ENCODE measurements at regions not wholly inside any gene's neighbourhood (a gene's known extent, or its start where the extent isn't known, plus 50 kb on each side); places are given as distances from the start of the nearest gene placed in this dataset.

DNA sequence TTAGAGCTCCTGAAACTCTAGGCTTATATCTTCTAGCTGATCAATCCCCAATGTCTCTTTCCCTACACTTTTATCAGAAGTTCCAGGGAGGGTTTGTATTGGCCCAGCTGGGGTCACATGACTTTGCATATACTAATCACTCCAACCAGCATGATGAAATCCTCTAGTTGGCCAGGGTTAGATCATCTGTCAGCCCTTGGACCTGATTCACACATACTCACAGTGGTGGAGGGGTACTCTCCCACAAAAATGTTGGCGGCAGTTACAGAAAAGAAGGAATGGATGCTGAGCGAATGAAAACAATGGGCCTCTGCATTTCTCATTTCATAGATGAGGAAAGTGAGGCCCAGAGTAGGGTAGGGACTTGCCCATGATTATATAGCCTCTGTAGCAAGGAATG lies 151.1 kb downstream of the PJA1 start:
- Histone ChIP-seq H3K4ac (ENCODE audit: low read depth in 1 of 2, low read length in 2 of 2) (no peak overlapping the region), H3K4me1 (ENCODE audit: control insufficient read depth, insufficient read depth, low read depth, low read length) (peaks cover 2% of the 10 kb centered on the region), H3K9ac (ENCODE audit: low read length) (no peak overlapping the region), H3K27me3 (ENCODE audit: control insufficient read depth in 1 of 2, insufficient read depth in 1 of 2, low read length in 2 of 2) (peaks cover 0 to 67% of the 10 kb centered on the region in 2 experiments), H3K79me1 (replicated peaks; ENCODE audit: low read length, poor library complexity, severe bottlenecking) (no peaks in the 10 kb centered on the region), H3K9me3 (ENCODE audit: control insufficient read depth, low read length) (peaks cover 39% of the 10 kb centered on the region), H2BK120ac (ENCODE audit: low read depth, low read length) (no peak overlapping the region), H2AK5ac (ENCODE audit: low read length, severe bottlenecking) (no peak overlapping the region), H2AFZ (ENCODE audit: low read depth, low read length) (no peak overlapping the region), H4K91ac (ENCODE audit: low read length) (no peak overlapping the region), H3K18ac (ENCODE audit: low read depth in 1 of 2, low read length in 2 of 2) (no peak overlapping the region), H3K4me2 (ENCODE audit: low read length, poor library complexity, severe bottlenecking) (no peak overlapping the region), H2BK5ac (ENCODE audit: low read depth, low read length, poor library complexity, severe bottlenecking) (no peak overlapping the region), H3K36me3 (ENCODE audit: control insufficient read depth in 1 of 2, insufficient read depth in 2 of 2, low read depth in 1 of 2, low read length in 2 of 2) (no peaks in the 10 kb centered on the region), H3K14ac (ENCODE audit: low read length in 2 of 2) (no peak overlapping the region), H3K4me3 (ENCODE audit: insufficient read depth in 1 of 2, low read depth in 1 of 2, low read length in 2 of 2) (no peak overlapping the region), H3K27ac (ENCODE audit: low read length, poor library complexity, severe bottlenecking) (no peak overlapping the region), H3K23ac (ENCODE audit: low read length in 2 of 2) (no peak overlapping the region), H2BK12ac (ENCODE audit: low read length in 2 of 2) (no peak overlapping the region), H2BK15ac (ENCODE audit: low read depth, poor library complexity, severe bottlenecking) (no peak overlapping the region), H4K8ac (ENCODE audit: low read length) (no peak overlapping the region)
- DNase-seq: peak; percentile 8
- WGBS: 96% methylated on average over 2 of the region's 2 CpGs

DNA sequence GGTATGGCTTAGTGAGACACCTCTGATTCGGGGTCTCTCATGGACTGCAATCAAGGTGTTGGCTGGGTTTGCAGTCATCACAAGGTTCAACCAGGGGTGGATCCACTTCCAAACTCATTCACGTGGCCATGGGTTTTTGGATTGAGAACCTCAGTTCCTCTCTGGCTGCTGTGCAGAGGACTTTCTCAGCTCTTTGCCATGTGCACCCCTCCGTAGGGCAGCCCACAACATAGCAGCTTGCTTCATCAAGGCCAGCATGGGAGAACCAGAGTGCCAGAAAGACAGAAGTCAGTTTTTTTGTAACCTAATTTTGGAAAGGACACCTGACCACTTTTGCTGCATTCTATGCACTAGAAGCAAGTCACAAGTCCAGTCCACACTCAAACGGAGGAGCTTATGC lies 154.9 kb downstream of the PJA1 start:
- Histone ChIP-seq H2BK120ac (ENCODE audit: low read depth, low read length) (no peak overlapping the region), H3K27me3 (ENCODE audit: control insufficient read depth in 1 of 2, insufficient read depth in 1 of 2, low read length in 2 of 2) (peaks cover 0 to 49% of the 10 kb centered on the region in 2 experiments), H3K9ac (ENCODE audit: low read length) (no peak overlapping the region), H3K23ac (ENCODE audit: low read length in 2 of 2) (no peak overlapping the region), H3K18ac (ENCODE audit: low read depth in 1 of 2, low read length in 2 of 2) (no peak overlapping the region), H3K4me2 (ENCODE audit: low read length, poor library complexity, severe bottlenecking) (no peak overlapping the region), H4K91ac (ENCODE audit: low read length) (no peak overlapping the region), H2AK5ac (ENCODE audit: low read length, severe bottlenecking) (no peak overlapping the region), H2AFZ (ENCODE audit: low read depth, low read length) (no peak overlapping the region), H3K4me3 (ENCODE audit: insufficient read depth in 1 of 2, low read depth in 1 of 2, low read length in 2 of 2) (no peak overlapping the region), H2BK12ac (ENCODE audit: low read length in 2 of 2) (no peak overlapping the region), H3K9me3 (ENCODE audit: control insufficient read depth, low read length) (peaks cover 50% of the 10 kb centered on the region), H3K36me3 (ENCODE audit: control insufficient read depth in 1 of 2, insufficient read depth in 2 of 2, low read depth in 1 of 2, low read length in 2 of 2) (no peaks in the 10 kb centered on the region), H3K79me1 (replicated peaks; ENCODE audit: low read length, poor library complexity, severe bottlenecking) (no peaks in the 10 kb centered on the region), H3K4ac (ENCODE audit: low read depth in 1 of 2, low read length in 2 of 2) (no peak overlapping the region), H3K27ac (ENCODE audit: low read length, poor library complexity, severe bottlenecking) (no peak overlapping the region), H3K14ac (ENCODE audit: low read length in 2 of 2) (no peak overlapping the region), H2BK15ac (ENCODE audit: low read depth, poor library complexity, severe bottlenecking) (no peak overlapping the region), H3K4me1 (ENCODE audit: control insufficient read depth, insufficient read depth, low read depth, low read length) (no peaks in the 10 kb centered on the region), H2BK5ac (ENCODE audit: low read depth, low read length, poor library complexity, severe bottlenecking) (no peak overlapping the region), H4K8ac (ENCODE audit: low read length) (no peak overlapping the region)
- no peak for DNase-seq
- 80% methylated on average over 3 of the region's 4 CpGs for WGBS

DNA sequence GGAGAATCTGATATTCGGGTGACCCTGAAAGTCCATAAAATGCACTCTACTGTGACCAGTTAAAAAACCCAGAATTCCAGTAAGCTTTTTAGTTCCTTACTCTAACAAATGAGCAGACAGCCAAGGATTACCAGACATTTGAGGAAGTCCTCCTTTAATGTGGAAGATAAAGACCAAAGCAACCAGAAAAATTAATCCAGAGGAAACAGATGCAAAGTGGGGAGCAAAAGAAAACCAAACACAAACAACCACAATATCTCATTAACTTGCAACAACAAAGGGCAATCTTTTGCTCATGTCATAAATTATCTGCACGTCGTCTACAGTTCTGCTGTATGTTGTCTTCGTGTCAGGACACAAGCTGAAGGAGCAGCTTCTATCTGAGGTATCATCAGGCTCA lies 164.4 kb downstream of the PJA1 start:
- Histone ChIP-seq H2AK5ac (ENCODE audit: low read length, severe bottlenecking) (no peak overlapping the region), H2BK120ac (ENCODE audit: low read depth, low read length) (no peak overlapping the region), H2BK12ac (ENCODE audit: low read length in 2 of 2) (no peak overlapping the region), H3K27ac (ENCODE audit: low read length, poor library complexity, severe bottlenecking) (no peak overlapping the region), H3K4me2 (ENCODE audit: low read length, poor library complexity, severe bottlenecking) (no peak overlapping the region), H3K4me1 (ENCODE audit: control insufficient read depth, insufficient read depth, low read depth, low read length) (peaks cover 3% of the 10 kb centered on the region), H3K23ac (ENCODE audit: low read length in 2 of 2) (no peak overlapping the region), H3K79me1 (replicated peaks; ENCODE audit: low read length, poor library complexity, severe bottlenecking) (no peaks in the 10 kb centered on the region), H2AFZ (ENCODE audit: low read depth, low read length) (no peak overlapping the region), H3K14ac (ENCODE audit: low read length in 2 of 2) (no peak overlapping the region), H3K9ac (ENCODE audit: low read length) (no peak overlapping the region), H2BK15ac (ENCODE audit: low read depth, poor library complexity, severe bottlenecking) (no peak overlapping the region), H3K4me3 (ENCODE audit: insufficient read depth in 1 of 2, low read depth in 1 of 2, low read length in 2 of 2) (no peak overlapping the region), H3K18ac (ENCODE audit: low read depth in 1 of 2, low read length in 2 of 2) (no peak overlapping the region), H3K36me3 (ENCODE audit: control insufficient read depth in 1 of 2, insufficient read depth in 2 of 2, low read depth in 1 of 2, low read length in 2 of 2) (no peaks in the 10 kb centered on the region), H3K4ac (ENCODE audit: low read depth in 1 of 2, low read length in 2 of 2) (no peak overlapping the region), H3K27me3 (ENCODE audit: control insufficient read depth in 1 of 2, insufficient read depth in 1 of 2, low read length in 2 of 2) (peaks cover 0 to 61% of the 10 kb centered on the region in 2 experiments), H4K8ac (ENCODE audit: low read length) (no peak overlapping the region), H2BK5ac (ENCODE audit: low read depth, low read length, poor library complexity, severe bottlenecking) (no peak overlapping the region), H3K9me3 (ENCODE audit: control insufficient read depth, low read length) (peaks cover 8% of the 10 kb centered on the region), H4K91ac (ENCODE audit: low read length) (no peak overlapping the region)
- WGBS: no CpG with 5 or more reads among the region's 4 CpGs
- no peak for DNase-seq

DNA sequence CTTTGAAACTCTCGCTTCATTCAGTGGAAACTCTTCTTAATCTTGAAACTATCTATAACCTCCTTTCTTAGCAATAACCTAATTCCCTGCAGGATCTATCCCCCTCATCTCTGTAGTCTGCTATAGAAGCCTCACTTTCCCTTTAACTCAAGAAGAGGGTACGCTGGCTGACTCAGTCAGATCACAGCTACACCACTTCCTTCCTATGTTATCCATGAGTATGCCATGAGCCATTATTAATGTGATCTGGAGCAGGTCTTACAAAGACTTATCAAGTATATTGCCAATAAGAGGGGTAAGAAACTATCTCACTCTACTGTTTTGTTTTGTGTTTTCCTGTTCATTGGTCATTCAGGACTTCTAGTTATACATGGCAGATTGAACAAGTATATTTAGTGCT lies 165.3 kb downstream of the PJA1 start:
- Histone ChIP-seq H3K4me1 (ENCODE audit: control insufficient read depth, insufficient read depth, low read depth, low read length) (peaks cover 3% of the 10 kb centered on the region), H2BK15ac (ENCODE audit: low read depth, poor library complexity, severe bottlenecking) (no peak overlapping the region), H3K79me1 (replicated peaks; ENCODE audit: low read length, poor library complexity, severe bottlenecking) (no peaks in the 10 kb centered on the region), H3K4me3 (ENCODE audit: insufficient read depth in 1 of 2, low read depth in 1 of 2, low read length in 2 of 2) (no peak overlapping the region), H3K14ac (ENCODE audit: low read length in 2 of 2) (no peak overlapping the region), H3K27me3 (ENCODE audit: control insufficient read depth in 1 of 2, insufficient read depth in 1 of 2, low read length in 2 of 2) (peaks cover 0 to 60% of the 10 kb centered on the region in 2 experiments), H3K18ac (ENCODE audit: low read depth in 1 of 2, low read length in 2 of 2) (no peak overlapping the region), H3K4ac (ENCODE audit: low read depth in 1 of 2, low read length in 2 of 2) (no peak overlapping the region), H3K9ac (ENCODE audit: low read length) (no peak overlapping the region), H3K4me2 (ENCODE audit: low read length, poor library complexity, severe bottlenecking) (no peak overlapping the region), H4K91ac (ENCODE audit: low read length) (no peak overlapping the region), H2AFZ (ENCODE audit: low read depth, low read length) (no peak overlapping the region), H3K9me3 (ENCODE audit: control insufficient read depth, low read length) (peaks cover under 1% of the 10 kb centered on the region), H3K36me3 (ENCODE audit: control insufficient read depth in 1 of 2, insufficient read depth in 2 of 2, low read depth in 1 of 2, low read length in 2 of 2) (no peaks in the 10 kb centered on the region), H2BK12ac (ENCODE audit: low read length in 2 of 2) (no peak overlapping the region), H4K8ac (ENCODE audit: low read length) (no peak overlapping the region), H2AK5ac (ENCODE audit: low read length, severe bottlenecking) (no peak overlapping the region), H2BK120ac (ENCODE audit: low read depth, low read length) (no peak overlapping the region), H3K27ac (ENCODE audit: low read length, poor library complexity, severe bottlenecking) (no peak overlapping the region), H3K23ac (ENCODE audit: low read length in 2 of 2) (no peak overlapping the region), H2BK5ac (ENCODE audit: low read depth, low read length, poor library complexity, severe bottlenecking) (no peak overlapping the region)
- no peak for DNase-seq
- WGBS: 82% methylated on average over 1 of the region's 2 CpGs
